ENCODE measurements at regions not wholly inside any gene's neighbourhood (a gene's known extent, or its start where the extent isn't known, plus 50 kb on each side); places are given as distances from the start of the nearest gene placed in this dataset.
"Not testable (repeated sequence)": the region's sequence is repeated elsewhere in the genome, so short reads cannot be mapped to it uniquely, and the experiment has no call there.

DNA sequence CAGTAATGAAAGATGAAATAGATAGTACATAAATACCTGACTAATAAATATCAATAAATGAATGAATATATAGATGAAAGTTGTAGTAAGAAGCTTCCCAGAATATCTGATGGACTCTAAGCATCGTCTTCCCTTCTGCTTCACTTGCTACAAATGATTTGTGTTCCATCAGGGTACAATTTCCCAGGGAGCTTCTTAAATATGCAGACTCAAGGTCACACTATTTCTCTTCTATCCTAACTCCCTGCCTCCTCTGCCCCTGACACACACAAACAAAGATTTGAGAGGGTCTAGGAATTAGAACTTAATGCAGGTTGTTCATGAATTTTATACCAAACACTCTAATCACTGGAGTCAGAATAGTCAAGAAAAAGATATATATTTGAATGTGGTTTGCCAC is 415.9 kb upstream of the TMPRSS15 start:
- no peak for TF ChIP-seq CTCF (conservative IDR thresholded peaks at IDR 0.05)
- H3K27ac ChIP-seq: no peak overlapping the region

DNA sequence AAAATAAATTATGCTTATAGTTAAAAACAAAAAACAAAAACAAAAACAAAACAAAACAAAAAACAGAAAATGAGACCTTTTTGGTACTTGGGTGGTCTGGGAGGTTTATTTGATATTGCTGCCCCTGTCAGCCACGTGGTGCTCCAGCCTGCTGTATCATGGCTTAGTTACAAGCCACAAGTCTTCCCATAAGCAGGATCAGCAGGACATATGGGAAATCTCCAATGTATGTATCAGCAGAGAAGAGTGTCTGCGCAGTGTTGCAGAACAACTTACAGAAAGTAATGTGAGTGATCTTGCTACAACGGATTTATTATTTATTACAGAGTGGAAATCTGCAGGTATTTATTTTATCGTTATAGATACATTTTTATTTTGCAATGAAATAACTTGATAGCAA is 423.0 kb upstream of the TMPRSS15 start:
- TF ChIP-seq CTCF (conservative IDR thresholded peaks at IDR 0.05): no peak
- H3K27ac ChIP-seq: no peak overlapping the region

GRCh38 chr21:18831942-18832676 is 428.5 kb upstream of the TMPRSS15 start:
- TF ChIP-seq CTCF (conservative IDR thresholded peaks at IDR 0.05): no peak

DNA sequence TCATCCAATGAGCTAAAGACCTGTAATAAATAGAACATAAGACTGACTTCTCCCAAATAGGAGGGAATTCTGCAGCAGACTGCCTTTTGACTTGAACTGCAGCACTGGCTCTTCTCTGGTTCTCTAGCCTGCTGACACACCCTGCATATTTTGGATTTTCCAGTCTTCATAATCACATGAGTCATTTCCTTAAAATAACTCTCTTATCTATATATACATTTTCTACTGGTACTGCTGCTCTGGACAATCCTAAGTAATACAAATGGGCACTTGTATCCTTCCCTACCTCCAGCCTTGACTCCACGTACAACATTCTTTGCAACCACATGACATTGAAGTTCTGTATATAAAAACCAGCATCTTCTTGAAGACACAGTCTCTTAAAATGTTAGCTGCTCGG is 429.4 kb upstream of the TMPRSS15 start:
- no peak overlapping the region for H3K27ac ChIP-seq
- no peak for TF ChIP-seq CTCF (conservative IDR thresholded peaks at IDR 0.05)

More at GRCh38 chr21:18831942-18832676, 428.5 kb upstream of the TMPRSS15 start:
- H3K27ac ChIP-seq: no peak overlapping the region

DNA sequence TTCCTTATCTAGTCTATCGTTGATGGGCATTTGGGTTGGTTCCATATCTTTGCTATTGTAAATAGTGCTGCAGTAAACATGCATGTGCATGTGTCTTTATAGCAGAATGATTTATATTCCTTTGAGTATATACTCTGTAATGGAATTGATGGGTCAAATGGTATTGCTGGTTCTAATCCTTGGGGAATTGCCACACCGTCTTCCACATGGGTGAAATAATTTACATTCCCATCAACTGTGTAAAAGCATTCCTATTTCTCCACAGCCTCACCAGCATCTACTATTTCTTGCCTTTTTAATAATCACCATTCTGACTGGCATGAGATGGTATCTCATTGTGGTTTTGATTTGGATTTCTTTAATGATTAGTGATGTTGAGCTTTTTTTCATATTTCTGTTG is 430.5 kb upstream of the TMPRSS15 start:
- H3K27ac ChIP-seq: not testable (repeated sequence)

DNA sequence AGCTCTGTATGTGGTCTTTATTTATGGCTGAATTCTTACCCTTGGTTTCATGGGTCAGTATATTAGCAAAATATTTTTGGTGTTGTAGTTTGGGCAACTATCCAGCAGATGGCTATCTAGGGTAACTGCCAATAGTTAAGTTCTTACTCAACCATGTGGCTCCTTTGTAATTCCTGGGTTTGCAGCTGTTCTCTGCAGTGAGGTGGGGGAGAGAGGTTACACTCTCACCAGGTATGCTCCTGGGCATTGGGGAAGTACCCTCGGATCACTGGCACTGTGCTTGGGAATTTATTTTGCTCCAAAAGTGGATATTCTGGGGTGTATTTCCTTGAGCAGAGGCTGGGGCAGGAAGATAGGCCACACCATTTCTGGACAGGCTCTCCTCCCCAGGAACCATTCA is 436.7 kb upstream of the TMPRSS15 start:
- peak; percentile 76 for TF ChIP-seq CTCF (conservative IDR thresholded peaks at IDR 0.05)
- H3K27ac ChIP-seq: no peak overlapping the region

- not testable (repeated sequence) for H3K27ac ChIP-seq
Measured at GRCh38 chr21:18857606-18858005, 454.0 kb upstream of the TMPRSS15 start.

GRCh38 chr21:18869104-18869503 is 465.5 kb upstream of the TMPRSS15 start:
- no peak overlapping the region for H3K27ac ChIP-seq
- no peak for TF ChIP-seq CTCF (conservative IDR thresholded peaks at IDR 0.05)

GRCh38 chr21:18877917-18878316 is 474.3 kb upstream of the TMPRSS15 start:
- no peak overlapping the region for H3K27ac ChIP-seq
- no peak for TF ChIP-seq CTCF (conservative IDR thresholded peaks at IDR 0.05)

Measured in VCaP (cell line).